Endothelial cell (in vitro differentiated cells): ENCODE measurements at regions not wholly inside any gene's neighbourhood (a gene's known extent, or its start where the extent isn't known, plus 50 kb on each side); places are given as distances from the start of the nearest gene placed in this dataset.

Source experiments
- DNase-seq: peaks from one replicate; pipeline ENCODE4 v3.0.0; 2021; ENCODE audit warnings: low spot score
- H3K27ac Mint-ChIP-seq: one replicate; pipeline ENCODE4 v1.8.0; 2021; ENCODE audit warnings: mixed read lengths, inconsistent platforms; ENCODE audit not compliant: unreplicated experiment
- H3K27me3 Mint-ChIP-seq: one replicate; pipeline ENCODE4 v1.8.0; 2021; ENCODE audit warnings: mild to moderate bottlenecking, moderate library complexity, mixed read lengths, inconsistent platforms; ENCODE audit not compliant: unreplicated experiment
- H3K36me3 Mint-ChIP-seq: one replicate; pipeline ENCODE4 v1.8.0; 2021; ENCODE audit warnings: mild to moderate bottlenecking, low read depth, mixed read lengths, inconsistent platforms; ENCODE audit not compliant: unreplicated experiment
- H3K4me1 Mint-ChIP-seq: one replicate; pipeline ENCODE4 v1.8.0; 2021; ENCODE audit warnings: mild to moderate bottlenecking, mixed read lengths, inconsistent platforms; ENCODE audit not compliant: unreplicated experiment
- H3K4me3 Mint-ChIP-seq: one replicate; pipeline ENCODE4 v1.8.0; 2021; ENCODE audit warnings: mild to moderate bottlenecking, mixed read lengths, inconsistent platforms; ENCODE audit not compliant: unreplicated experiment
- H3K9me3 Mint-ChIP-seq: one replicate; pipeline ENCODE4 v1.8.0; 2021; ENCODE audit warnings: mixed read lengths, inconsistent platforms; ENCODE audit not compliant: unreplicated experiment
- TF ChIP-seq, protein P1 (sequence below): fragments of 200-600 bp; sonication (generic); IDR thresholded peaks from one replicate; pipeline ENCODE4 v1.5.0; 2021; ENCODE audit warnings: antibody characterized with exemption; ENCODE audit not compliant: unreplicated experiment

DNA sequence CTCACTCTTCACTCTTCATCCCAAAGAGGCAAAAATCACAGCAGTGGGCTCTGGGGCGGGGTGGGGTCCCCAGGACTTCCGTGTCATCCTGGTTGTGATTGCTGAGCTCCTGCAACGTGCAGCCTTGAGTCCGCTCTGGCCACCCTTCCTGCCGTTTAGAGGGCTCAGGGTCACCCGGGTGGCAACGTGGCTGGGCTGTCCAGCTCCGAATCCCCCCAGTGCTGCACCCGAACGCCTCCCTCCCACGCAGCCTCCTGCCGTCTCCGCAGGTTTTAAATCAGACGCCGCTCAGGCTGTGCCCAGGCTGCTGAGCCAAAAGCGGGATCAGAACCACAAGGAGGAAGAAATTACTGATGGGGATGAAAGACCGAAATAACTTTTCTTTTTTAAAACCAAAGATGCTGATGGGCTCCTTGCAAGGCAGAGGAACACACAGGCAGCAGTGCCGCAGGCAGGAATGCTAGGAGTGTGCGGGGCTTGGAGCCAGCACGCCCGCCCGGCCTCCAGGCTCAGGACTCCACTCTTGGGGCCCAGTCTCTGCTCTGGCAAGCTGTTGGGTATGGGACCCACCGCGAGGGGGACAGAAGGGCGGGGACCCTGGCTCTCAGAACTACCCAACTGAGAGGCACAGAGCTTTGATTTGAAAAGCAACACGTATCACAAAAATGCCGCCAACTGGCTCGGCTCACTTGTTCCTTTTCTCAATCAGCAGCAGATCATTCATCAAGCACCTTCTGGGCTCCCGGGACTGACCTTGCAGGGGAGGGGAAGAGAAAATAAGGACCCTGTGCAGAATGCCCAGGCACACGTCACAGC is 313.0 kb downstream of the CTTN start:
- Mint-ChIP-seq H3K27ac (no peak overlapping the region), H3K4me3 (no peak overlapping the region), H3K36me3 (no peaks in the 10 kb centered on the region), H3K27me3 (peaks cover under 1% of the 10 kb centered on the region), H3K4me1 (peaks cover 25% of the 10 kb centered on the region), H3K9me3 (no peaks in the 10 kb centered on the region)
- no peak for DNase-seq
- TF ChIP-seq, protein P1, sequence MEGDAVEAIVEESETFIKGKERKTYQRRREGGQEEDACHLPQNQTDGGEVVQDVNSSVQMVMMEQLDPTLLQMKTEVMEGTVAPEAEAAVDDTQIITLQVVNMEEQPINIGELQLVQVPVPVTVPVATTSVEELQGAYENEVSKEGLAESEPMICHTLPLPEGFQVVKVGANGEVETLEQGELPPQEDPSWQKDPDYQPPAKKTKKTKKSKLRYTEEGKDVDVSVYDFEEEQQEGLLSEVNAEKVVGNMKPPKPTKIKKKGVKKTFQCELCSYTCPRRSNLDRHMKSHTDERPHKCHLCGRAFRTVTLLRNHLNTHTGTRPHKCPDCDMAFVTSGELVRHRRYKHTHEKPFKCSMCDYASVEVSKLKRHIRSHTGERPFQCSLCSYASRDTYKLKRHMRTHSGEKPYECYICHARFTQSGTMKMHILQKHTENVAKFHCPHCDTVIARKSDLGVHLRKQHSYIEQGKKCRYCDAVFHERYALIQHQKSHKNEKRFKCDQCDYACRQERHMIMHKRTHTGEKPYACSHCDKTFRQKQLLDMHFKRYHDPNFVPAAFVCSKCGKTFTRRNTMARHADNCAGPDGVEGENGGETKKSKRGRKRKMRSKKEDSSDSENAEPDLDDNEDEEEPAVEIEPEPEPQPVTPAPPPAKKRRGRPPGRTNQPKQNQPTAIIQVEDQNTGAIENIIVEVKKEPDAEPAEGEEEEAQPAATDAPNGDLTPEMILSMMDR: no peak

DNA sequence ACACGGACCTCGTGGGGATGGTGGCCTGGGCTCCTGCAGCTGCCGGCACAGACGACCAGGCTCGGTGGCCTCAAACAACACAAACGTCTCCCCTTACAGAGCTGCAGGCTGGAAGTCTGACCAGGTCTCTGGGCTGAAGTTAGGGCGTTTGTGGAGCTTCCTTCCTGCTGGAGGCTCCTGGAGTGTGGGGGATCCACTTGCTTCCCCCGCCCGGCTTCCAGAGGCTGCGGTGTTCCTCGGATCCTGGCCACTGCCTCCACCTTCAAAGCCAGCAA is 313.5 kb downstream of the CTTN start:
- H3K27ac Mint-ChIP-seq: no peak overlapping the region
- H3K9me3 Mint-ChIP-seq: no peaks in the 10 kb centered on the region
- peaks cover 25% of the 10 kb centered on the region for H3K4me1 Mint-ChIP-seq
- TF ChIP-seq, protein P1: no peak
- H3K27me3 Mint-ChIP-seq: no peaks in the 10 kb centered on the region
- DNase-seq: no peak
- H3K4me3 Mint-ChIP-seq: no peak overlapping the region
- H3K36me3 Mint-ChIP-seq: no peaks in the 10 kb centered on the region

DNA sequence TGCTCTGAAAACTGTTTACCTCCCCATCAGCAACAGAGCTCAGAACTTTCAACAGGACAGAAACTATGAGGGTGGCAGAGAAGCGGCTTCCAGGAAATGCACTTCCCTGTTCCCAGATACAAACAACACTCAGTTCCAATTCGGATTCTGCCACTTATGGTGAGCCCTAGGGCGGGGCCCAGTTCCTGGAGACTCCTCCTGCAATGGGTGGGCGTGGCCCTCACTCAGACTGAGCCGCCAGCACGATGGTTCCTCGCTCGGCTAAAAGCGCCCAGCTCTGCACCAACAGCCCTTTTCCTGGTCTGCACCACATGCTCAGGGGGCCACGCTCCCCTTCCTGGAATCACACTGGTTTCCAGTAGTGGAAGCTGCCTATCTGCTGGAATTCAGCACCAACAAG is 314.1 kb downstream of the CTTN start:
- H3K27me3 Mint-ChIP-seq: no peaks in the 10 kb centered on the region
- peaks cover 25% of the 10 kb centered on the region for H3K4me1 Mint-ChIP-seq
- no peaks in the 10 kb centered on the region for H3K9me3 Mint-ChIP-seq
- H3K4me3 Mint-ChIP-seq: no peak overlapping the region
- TF ChIP-seq, protein P1: no peak
- no peak for DNase-seq
- H3K36me3 Mint-ChIP-seq: no peaks in the 10 kb centered on the region
- no peak overlapping the region for H3K27ac Mint-ChIP-seq

DNA sequence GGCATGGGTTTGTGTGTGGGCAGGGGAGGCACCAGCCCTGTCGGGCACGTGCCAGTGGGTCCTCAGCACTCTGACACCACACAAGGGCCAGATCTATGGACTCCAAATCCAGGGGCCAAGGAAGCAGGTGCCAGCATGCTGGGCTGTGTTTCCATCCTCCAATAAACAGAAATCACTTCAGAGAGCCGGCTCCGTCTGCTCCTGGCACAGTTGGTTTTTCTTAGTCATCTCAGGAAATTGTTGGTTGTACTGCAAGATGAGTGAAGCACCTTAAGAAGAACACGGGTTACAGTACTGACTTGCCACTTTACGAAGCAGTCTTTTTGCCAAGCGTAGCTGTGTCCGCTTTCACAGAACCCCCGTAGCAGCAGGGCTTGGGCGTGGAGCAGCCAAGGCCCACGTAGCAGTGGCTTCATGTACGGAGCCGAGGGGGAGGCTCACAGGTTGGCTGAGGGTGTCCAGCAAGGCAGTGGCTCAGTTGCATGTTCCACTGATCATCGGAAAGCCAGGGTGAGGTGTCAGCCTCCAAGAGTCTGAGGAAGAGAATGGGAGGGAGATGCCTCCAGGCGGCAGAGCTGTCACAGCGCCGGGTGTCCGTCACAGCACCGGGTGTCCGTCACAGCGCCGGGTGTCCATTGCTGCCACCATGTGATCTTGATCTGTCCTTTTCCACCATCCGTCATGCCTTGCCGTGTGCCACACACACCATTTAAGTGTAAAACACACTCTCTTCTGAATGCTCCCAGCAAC is 314.9 kb downstream of the CTTN start:
- Mint-ChIP-seq H3K4me1 (peaks cover 25% of the 10 kb centered on the region), H3K4me3 (no peak overlapping the region), H3K9me3 (no peaks in the 10 kb centered on the region), H3K27me3 (no peaks in the 10 kb centered on the region), H3K36me3 (no peaks in the 10 kb centered on the region), H3K27ac (no peak overlapping the region)
- TF ChIP-seq, protein P1: no peak
- no peak for DNase-seq

DNA sequence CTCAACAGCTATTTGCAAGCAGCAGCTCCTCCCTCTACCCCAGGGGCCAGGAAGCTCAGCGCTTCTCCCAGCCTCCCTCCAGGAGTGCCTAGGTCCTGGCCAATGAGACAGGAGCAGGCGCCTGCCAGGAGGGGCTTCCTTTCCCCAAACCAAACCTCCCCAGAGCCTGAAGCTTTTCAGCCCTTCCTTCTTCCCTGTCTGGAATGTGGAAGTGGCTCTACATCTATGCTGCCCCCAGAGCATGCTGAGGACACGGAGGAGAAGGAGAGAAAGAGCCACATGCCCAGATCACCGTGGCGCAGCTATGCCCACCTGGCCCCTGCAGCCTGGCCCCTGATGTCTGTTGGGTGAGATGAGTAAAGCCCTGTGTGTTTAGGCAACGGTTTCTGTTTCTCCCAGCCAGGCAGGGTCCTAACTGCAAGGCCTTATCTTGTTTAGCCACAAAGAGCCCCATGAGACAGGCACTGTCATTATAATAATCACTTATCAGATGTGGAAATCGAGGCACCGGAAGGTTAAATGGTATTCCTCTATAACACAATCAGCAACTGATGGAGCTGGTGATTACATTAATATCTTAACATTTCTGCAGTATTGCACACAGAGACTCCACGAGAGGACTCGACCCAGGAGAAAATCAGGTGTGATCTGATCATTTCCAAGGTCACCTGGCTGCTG is 315.8 kb downstream of the CTTN start:
- Mint-ChIP-seq H3K27ac (no peak overlapping the region), H3K36me3 (no peaks in the 10 kb centered on the region), H3K4me3 (no peak overlapping the region), H3K4me1 (peaks cover 25% of the 10 kb centered on the region), H3K9me3 (no peaks in the 10 kb centered on the region), H3K27me3 (no peaks in the 10 kb centered on the region)
- TF ChIP-seq, protein P1: no peak
- DNase-seq: peak; percentile 22
